GM12801 (cell line): ENCODE measurements at regions not wholly inside any gene's neighbourhood (a gene's known extent, or its start where the extent isn't known, plus 50 kb on each side); places are given as distances from the start of the nearest gene placed in this dataset.

Experiments
- CTCF ChIP-seq: IDR thresholded peaks from one replicate; pipeline ENCODE4 v1.5.1; 2011; ENCODE audit warnings: control low read depth; ENCODE audit not compliant: insufficient read length; ENCODE audit errors: extremely low read depth

- TF ChIP-seq CTCF: no peak
Observed at GRCh38 chr2:59684116-59684770, 869.2 kb downstream of the BCL11A start.

- TF ChIP-seq CTCF: no peak
Observed at GRCh38 chr2:59680863-59681262, 872.6 kb downstream of the BCL11A start.

GRCh38 chr2:59677158-59677557 is 876.3 kb downstream of the BCL11A start:
- no peak for TF ChIP-seq CTCF

- TF ChIP-seq CTCF: no peak
Observed at GRCh38 chr2:59674100-59674499, 879.4 kb downstream of the BCL11A start.

- no peak for TF ChIP-seq CTCF
Observed at GRCh38 chr2:59665021-59665420, 888.4 kb downstream of the BCL11A start.

- TF ChIP-seq CTCF: no peak
Observed at GRCh38 chr2:59662127-59662861, 891.2 kb downstream of the BCL11A start.

GRCh38 chr2:59660262-59660661 is 893.2 kb downstream of the BCL11A start:
- no peak for TF ChIP-seq CTCF
